Transverse colon (tissue), 4 donors: ENCODE measurements at regions not wholly inside any gene's neighbourhood (a gene's known extent, or its start where the extent isn't known, plus 50 kb on each side); places are given as distances from the start of the nearest gene placed in this dataset.

Source experiments
- DNase-seq: peaks from one replicate; pipeline ENCODE4 v3.0.0-alpha.2; 2019
- H3K27ac ChIP-seq, 4 donors: fragments of 200-600 bp; sonication (generic); 2 replicates each; pipeline ENCODE4 v1.5.1; 2016 to 2018; ENCODE audit warnings: inconsistent platforms in 4 of 4
- H3K27me3 ChIP-seq: fragments of 200-600 bp; sonication (generic); 2 replicates; pipeline ENCODE4 v1.5.1; 2017; ENCODE audit warnings: inconsistent platforms
- H3K36me3 ChIP-seq, 4 donors: fragments of 200-600 bp; sonication (generic); 2 replicates each; pipeline ENCODE4 v1.5.1; 2017 to 2019; ENCODE audit warnings: inconsistent platforms in 4 of 4
- H3K4me1 ChIP-seq, 4 donors: fragments of 200-600 bp; sonication (generic); 2 replicates each; pipeline ENCODE4 v1.5.1; 2017 to 2020; ENCODE audit warnings: inconsistent platforms in 4 of 4
- H3K4me3 ChIP-seq, 4 donors: fragments of 200-600 bp; sonication (generic); 1 replicate in 1 of 4; 2 replicates in 3 of 4; pipeline versions ENCODE4 v1.5.1 to v1.6.1; 2017 to 2019; ENCODE audit warnings: inconsistent platforms in 4 of 4
- H3K9me3 ChIP-seq, 2 donors: fragments of 200-600 bp; sonication (generic); 2 replicates each; pipeline ENCODE4 v1.5.1; 2017 to 2019; ENCODE audit warnings: inconsistent platforms in 2 of 2
- EP300 ChIP-seq: sonication (generic); formaldehyde crosslinking; IDR thresholded peaks from one replicate; pipeline ENCODE4 v1.6.1; 2017; ENCODE audit warnings: antibody characterized with exemption, low read depth
- POLR2A ChIP-seq: fragments of 450-650 bp; IDR thresholded peaks from one replicate; pipeline ENCODE4 v1.6.1; 2016; ENCODE audit warnings: antibody characterized with exemption, mild to moderate bottlenecking, moderate library complexity
- POLR2AphosphoS5 ChIP-seq, 3 donors: sonication (generic); formaldehyde crosslinking; IDR thresholded peaks; one replicate each; pipeline ENCODE4 v1.6.1; 2016; ENCODE audit warnings: antibody characterized with exemption in 3 of 3
- WGBS, 2 donors: methylation state at CpG; one replicate each; pipeline ENCODE4 v1.1.5; 2018; ENCODE audit warnings: low coverage in 1 of 2; 5-methylcytosine and 5-hydroxymethylcytosine counted together
- in situ Hi-C, 4 donors: fragments of 200-750 bp; cut with MboI; loops; one replicate each; pipeline versions ENCODE4 v1.15.0 to v1.15.1; 2017; ENCODE audit warnings: low sequenced_read_pairs in 3 of 4, low pct_ligation_motif_present in 1 of 4, low pct_unique_long_range_greater_than_20kb in 1 of 4
- intact Hi-C: fragments of 100-400 bp; cut with DNase I; formaldehyde crosslinking; loops from one replicate; pipeline ENCODE4 v1.15.1; 2023; ENCODE audit warnings: low total_unique reads
- TF ChIP-seq, protein P1 (sequence below), 5 experiments: fragments of 200-600 bp in 3 of 5; fragments of 450-650 bp in 2 of 5; sonication (generic) in 3 of 5; IDR thresholded peaks; 1 replicate in 2 of 5; 2 replicates in 3 of 5; pipeline ENCODE4 v1.5.1; 2016 to 2017; ENCODE audit warnings: antibody characterized with exemption in 5 of 5, inconsistent platforms in 3 of 5, mild to moderate bottlenecking in 2 of 5, moderate library complexity in 1 of 5

- H3K27me3 ChIP-seq: no peaks in the 10 kb centered on the region
- TF ChIP-seq POLR2A (no peak), POLR2AphosphoS5 (IDR thresholded peaks at IDR 0.05) (no peak), EP300 (no peak)
- TF ChIP-seq, protein P1, sequence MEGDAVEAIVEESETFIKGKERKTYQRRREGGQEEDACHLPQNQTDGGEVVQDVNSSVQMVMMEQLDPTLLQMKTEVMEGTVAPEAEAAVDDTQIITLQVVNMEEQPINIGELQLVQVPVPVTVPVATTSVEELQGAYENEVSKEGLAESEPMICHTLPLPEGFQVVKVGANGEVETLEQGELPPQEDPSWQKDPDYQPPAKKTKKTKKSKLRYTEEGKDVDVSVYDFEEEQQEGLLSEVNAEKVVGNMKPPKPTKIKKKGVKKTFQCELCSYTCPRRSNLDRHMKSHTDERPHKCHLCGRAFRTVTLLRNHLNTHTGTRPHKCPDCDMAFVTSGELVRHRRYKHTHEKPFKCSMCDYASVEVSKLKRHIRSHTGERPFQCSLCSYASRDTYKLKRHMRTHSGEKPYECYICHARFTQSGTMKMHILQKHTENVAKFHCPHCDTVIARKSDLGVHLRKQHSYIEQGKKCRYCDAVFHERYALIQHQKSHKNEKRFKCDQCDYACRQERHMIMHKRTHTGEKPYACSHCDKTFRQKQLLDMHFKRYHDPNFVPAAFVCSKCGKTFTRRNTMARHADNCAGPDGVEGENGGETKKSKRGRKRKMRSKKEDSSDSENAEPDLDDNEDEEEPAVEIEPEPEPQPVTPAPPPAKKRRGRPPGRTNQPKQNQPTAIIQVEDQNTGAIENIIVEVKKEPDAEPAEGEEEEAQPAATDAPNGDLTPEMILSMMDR (IDR thresholded peaks at IDR 0.05): no peak
- in situ Hi-C loops: no loop called here
- no peak overlapping the region for H3K4me3 ChIP-seq
- no peaks in the 10 kb centered on the region for H3K36me3 ChIP-seq
- intact Hi-C loops: no loop called here
- no peak overlapping the region for H3K27ac ChIP-seq
- H3K4me1 ChIP-seq: no peaks in the 10 kb centered on the region
- WGBS, 2 donors: 88 to 100% methylated on average over 2 to 3 of the region's 3 CpGs
- H3K9me3 ChIP-seq: no peaks in the 10 kb centered on the region
- no peak for DNase-seq
Measured at GRCh38 chr2:184261818-184262217, 336.5 kb upstream of the ZNF804A start.

- no peak for TF ChIP-seq POLR2A
- TF ChIP-seq, protein P1 (IDR thresholded peaks at IDR 0.05): no peak
- no peak for TF ChIP-seq POLR2AphosphoS5 (IDR thresholded peaks at IDR 0.05)
- no peak for TF ChIP-seq EP300
- no peaks in the 10 kb centered on the region for H3K9me3 ChIP-seq
- in situ Hi-C loops: no loop called here
Measured at GRCh38 chr2:184268900-184269477, 329.3 kb upstream of the ZNF804A start.

GRCh38 chr2:184270660-184271059 lies 327.7 kb upstream of the ZNF804A start:
- no peaks in the 10 kb centered on the region for H3K4me1 ChIP-seq
- no peaks in the 10 kb centered on the region for H3K27me3 ChIP-seq
- 70 to 76% methylated on average over 5 of the region's 5 CpGs for WGBS, 2 donors
- no peaks in the 10 kb centered on the region for H3K9me3 ChIP-seq
- DNase-seq: no peak
- no peak overlapping the region for H3K4me3 ChIP-seq
- no peak for TF ChIP-seq POLR2A
- H3K36me3 ChIP-seq: no peaks in the 10 kb centered on the region
- intact Hi-C loops (no loop called here), in situ Hi-C loops (no loop called here)
- H3K27ac ChIP-seq: no peak overlapping the region

More at GRCh38 chr2:184268900-184269477, 329.3 kb upstream of the ZNF804A start:
- Histone ChIP-seq H3K4me3 (no peak overlapping the region), H3K36me3 (no peaks in the 10 kb centered on the region), H3K4me1 (no peaks in the 10 kb centered on the region), H3K27ac (no peak overlapping the region), H3K27me3 (no peaks in the 10 kb centered on the region)
- DNase-seq: no peak
- intact Hi-C loops: no loop called here
- WGBS, 2 donors: 73 to 76% methylated on average over 3 to 5 of the region's 5 CpGs

GRCh38 chr2:184272056-184272455 lies 326.3 kb upstream of the ZNF804A start:
- DNase-seq: no peak
- Histone ChIP-seq H3K9me3 (no peaks in the 10 kb centered on the region), H3K27me3 (no peaks in the 10 kb centered on the region), H3K4me3 (no peak overlapping the region), H3K36me3 (no peaks in the 10 kb centered on the region), H3K27ac (no peak overlapping the region), H3K4me1 (no peaks in the 10 kb centered on the region)
- intact Hi-C loops: no loop called here
- in situ Hi-C loops: no loop called here
- WGBS, 2 donors: 77 to 86% methylated on average over 1 of the region's 1 CpG
- TF ChIP-seq EP300 (no peak), POLR2AphosphoS5 (IDR thresholded peaks at IDR 0.05) (no peak), POLR2A (no peak)
- TF ChIP-seq, protein P1 (IDR thresholded peaks at IDR 0.05): no peak

- Histone ChIP-seq H3K4me3 (no peak overlapping the region), H3K4me1 (no peaks in the 10 kb centered on the region), H3K27ac (no peak overlapping the region), H3K36me3 (no peaks in the 10 kb centered on the region), H3K9me3 (no peaks in the 10 kb centered on the region), H3K27me3 (no peaks in the 10 kb centered on the region)
- in situ Hi-C loops: no loop called here
- 22 to 43% methylated on average over 2 of the region's 2 CpGs for WGBS, 2 donors
- no peak for DNase-seq
- TF ChIP-seq, protein P1 (IDR thresholded peaks at IDR 0.05): no peak
- TF ChIP-seq EP300 (no peak), POLR2AphosphoS5 (IDR thresholded peaks at IDR 0.05) (no peak), POLR2A (no peak)
- intact Hi-C loops: no loop called here
Measured at GRCh38 chr2:184294831-184295230, 303.5 kb upstream of the ZNF804A start.
